GM18861 (cell line): ENCODE measurements at regions not wholly inside any gene's neighbourhood (a gene's known extent, or its start where the extent isn't known, plus 50 kb on each side); places are given as distances from the start of the nearest gene placed in this dataset.
"Not testable (repeated sequence)": the region's sequence is repeated elsewhere in the genome, so short reads cannot be mapped to it uniquely, and the experiment has no call there.

Source experiments
- ATAC-seq: cut with Tn5 transposase; IDR thresholded peaks from one replicate; pipeline ENCODE4 v1.9.1; 2021; ENCODE audit not compliant: unreplicated experiment

DNA sequence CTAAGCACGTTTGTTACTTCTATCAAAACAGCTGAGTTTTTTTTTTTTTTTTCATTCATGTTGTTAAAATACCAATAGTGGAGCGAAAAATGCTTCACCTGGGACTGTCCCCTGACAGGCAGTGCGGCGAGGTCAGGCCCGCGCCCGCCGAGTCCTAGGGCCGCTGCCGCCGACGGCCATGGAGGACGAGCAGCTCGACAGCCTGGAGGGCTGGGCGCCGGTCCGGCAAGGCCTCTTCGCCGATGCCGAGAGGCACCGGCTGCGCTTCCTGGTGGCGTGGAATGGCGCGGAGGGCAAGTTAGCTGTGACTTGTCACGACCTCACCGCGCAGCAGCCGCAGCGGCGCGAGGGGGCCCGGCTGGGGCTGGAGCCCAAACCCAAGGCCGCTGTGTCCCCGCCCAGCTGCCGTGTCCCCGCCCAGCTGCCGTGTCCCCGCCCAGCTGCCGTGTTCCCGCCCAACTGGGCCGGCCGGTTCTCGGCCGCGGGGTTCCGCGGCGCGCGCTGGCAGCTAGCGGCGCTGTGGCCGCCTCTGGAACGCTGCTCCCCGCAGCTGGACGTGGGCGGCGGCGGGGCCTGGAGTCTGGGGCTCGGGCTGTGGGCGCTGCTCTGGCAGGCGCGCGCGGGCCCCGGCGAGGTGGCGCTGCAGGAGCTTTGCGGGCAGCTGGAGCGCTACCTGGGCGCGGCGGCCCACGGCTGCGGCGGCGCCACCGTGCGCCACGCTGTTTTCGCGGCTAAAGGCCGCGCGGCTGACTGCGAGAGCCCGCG lies 56.7 kb upstream of the GOLGA8R start:
- peak; percentile 85 for ATAC-seq

DNA sequence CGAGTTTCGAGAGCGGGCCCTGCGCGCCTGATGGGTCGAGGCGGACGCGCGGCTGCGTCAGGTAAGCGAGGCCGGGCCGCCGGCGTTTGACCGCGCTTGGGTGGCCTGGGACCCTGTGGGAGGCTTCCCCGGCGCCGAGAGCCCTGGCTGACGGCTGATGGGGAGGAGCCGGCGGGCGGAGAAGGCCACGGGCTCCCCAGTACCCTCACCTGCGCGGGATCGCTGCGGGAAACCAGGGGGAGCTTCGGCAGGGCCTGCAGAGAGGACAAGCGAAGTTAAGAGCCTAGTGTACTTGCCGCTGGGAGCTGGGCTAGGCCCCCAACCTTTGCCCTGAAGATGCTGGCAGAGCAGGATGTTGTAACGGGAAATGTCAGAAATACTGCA lies 57.3 kb upstream of the GOLGA8R start:
- ATAC-seq: not testable (repeated sequence)

DNA sequence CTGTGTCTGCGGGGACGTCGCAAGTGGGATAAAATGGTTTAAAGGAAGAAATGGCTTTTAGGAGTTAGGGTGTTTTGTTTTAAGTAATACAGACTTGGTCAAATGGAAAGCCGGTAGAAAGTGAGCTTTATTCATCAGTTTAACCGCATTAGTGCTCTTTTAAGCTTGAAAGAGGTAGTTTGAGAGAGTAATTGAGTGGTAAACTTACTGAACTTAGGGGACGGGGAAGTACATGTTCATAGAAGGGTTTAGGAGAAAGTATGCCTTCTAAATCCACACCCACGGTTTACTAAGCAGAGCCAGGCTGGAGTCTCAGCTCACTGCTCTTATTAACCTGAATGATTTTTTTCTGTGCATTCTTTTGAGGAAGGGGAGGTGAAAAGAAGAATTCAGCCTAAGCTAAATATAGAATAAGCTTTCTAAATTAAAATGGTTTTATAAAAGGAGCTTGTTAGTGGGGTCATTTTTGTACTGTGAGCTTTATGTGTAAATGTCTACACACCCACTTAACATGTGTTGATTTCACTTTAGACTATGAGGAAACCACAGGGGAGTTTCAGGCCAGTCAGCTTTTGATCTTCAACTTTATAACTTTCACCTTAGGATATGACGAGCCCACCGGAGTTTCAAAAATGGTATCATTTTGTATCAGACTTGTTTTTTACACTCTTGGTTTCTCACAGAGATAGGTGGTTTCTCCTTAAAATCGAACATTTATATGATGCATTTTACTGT lies 57.9 kb upstream of the GOLGA8R start:
- not testable (repeated sequence) for ATAC-seq

DNA sequence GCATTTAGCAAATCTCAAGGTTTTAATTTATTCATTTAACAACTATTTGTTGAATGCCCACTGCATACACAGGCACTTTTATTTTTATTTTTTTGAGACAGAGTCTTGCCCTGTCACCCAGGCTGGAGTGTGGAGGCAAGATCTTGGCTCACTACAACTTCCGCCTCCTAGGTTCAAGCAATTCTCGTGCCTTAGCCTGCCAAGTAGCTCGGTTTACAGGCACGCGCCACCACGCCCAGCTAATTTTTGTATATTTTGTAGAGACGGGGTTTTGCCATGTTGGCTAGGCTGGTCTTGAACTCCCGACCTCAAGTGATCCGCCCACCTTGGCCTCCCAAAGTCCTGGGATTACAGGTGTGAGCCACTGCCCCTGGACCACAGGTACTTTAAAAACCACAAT lies 67.0 kb upstream of the GOLGA8Q start:
- not testable (repeated sequence) for ATAC-seq

- ATAC-seq: not testable (repeated sequence)
Measured at GRCh38 chr15:30489237-30489636, 62.6 kb upstream of the GOLGA8Q start.

GRCh38 chr15:30490334-30490733 lies 61.5 kb upstream of the GOLGA8Q start:
- ATAC-seq: not testable (repeated sequence)

DNA sequence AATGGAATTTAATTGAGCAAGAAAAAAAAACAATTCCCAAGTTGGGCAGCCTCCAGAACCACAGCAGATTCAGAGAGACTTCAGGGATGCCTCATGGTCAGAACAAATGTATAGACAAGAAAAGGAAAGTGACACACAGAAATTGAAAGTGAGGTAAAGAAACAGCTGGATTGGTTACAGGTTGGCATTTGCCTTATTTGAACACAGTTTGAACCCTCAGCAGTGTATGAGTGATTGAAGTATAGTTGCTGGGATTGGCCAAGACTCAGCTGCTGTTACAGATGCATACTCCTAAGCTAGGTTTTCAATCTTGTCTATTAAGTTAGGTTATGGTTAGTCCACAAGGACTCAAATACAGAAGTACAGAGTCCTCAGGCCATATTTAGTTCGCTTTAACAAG lies 57.9 kb upstream of the GOLGA8Q start:
- not testable (repeated sequence) for ATAC-seq

- not testable (repeated sequence) for ATAC-seq
Measured at GRCh38 chr15:30497275-30497674, 54.6 kb upstream of the GOLGA8Q start.

DNA sequence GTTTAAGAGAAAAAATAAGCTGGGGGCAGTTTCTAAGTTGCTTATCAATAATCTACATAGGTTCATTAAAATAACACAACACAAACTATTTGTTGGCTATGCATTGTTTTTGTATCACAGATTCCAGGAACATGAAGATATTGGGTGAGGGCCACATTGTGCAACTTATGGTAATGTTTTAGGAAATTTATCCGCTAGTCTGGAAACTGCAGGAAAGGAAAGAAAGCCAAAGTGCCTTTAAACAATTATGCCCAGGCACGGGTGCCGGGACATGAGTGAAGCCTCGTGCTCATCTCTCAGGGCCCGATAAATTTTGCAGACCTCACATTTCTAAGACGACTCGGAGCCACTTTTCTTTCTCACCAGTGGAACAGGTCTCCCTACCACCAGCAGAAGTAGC lies 52.6 kb upstream of the GOLGA8Q start:
- not testable (repeated sequence) for ATAC-seq

DNA sequence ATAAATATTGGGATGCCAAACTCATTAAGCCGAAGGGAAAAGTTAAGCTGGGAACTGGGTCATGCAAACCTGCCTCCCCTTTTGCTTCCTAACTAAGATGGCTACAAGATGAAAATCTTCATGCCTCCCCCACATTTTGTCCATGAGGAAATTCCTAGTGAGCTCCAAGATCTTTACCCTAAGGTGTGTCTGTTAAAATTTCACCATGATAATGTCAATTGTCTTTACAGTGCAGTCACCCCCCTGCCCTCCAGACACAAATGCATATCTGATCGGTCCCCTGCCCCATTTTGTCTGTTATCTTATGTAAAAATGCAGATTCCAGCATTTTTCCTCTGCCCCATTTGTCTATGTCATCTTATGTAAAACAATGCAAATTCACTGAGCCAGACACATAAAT lies 51.3 kb upstream of the GOLGA8Q start:
- not testable (repeated sequence) for ATAC-seq
